Stimulated activated naive CD8-positive, alpha-beta T cell treated with anti-CD3 and anti-CD28 coated beads, Interleukin-15, Interleukin-2, amounts not matched to agents 100 ng/mL and 50 ng/mL, for 24 hours (primary cell): ENCODE measurements at regions not wholly inside any gene's neighbourhood (a gene's known extent, or its start where the extent isn't known, plus 50 kb on each side); places are given as distances from the start of the nearest gene placed in this dataset.
"Not testable (repeated sequence)": the region's sequence is repeated elsewhere in the genome, so short reads cannot be mapped to it uniquely, and the experiment has no call there.

Source experiments
- H3K27ac Mint-ChIP-seq: one replicate; pipeline ENCODE4 v1.8.0; 2021; ENCODE audit warnings: mild to moderate bottlenecking, mixed read lengths
- H3K27me3 Mint-ChIP-seq: one replicate; pipeline ENCODE4 v1.8.0; 2021; ENCODE audit warnings: mixed read lengths
- H3K36me3 Mint-ChIP-seq: one replicate; pipeline ENCODE4 v1.8.0; 2021; ENCODE audit warnings: low read depth, mixed read lengths
- H3K4me1 Mint-ChIP-seq: one replicate; pipeline ENCODE4 v1.8.0; 2021; ENCODE audit warnings: low read depth, mixed read lengths
- H3K4me3 Mint-ChIP-seq: one replicate; pipeline ENCODE4 v1.8.0; 2021; ENCODE audit warnings: mild to moderate bottlenecking, mixed read lengths
- H3K9me3 Mint-ChIP-seq: one replicate; pipeline ENCODE4 v1.8.0; 2021; ENCODE audit warnings: mixed read lengths

DNA sequence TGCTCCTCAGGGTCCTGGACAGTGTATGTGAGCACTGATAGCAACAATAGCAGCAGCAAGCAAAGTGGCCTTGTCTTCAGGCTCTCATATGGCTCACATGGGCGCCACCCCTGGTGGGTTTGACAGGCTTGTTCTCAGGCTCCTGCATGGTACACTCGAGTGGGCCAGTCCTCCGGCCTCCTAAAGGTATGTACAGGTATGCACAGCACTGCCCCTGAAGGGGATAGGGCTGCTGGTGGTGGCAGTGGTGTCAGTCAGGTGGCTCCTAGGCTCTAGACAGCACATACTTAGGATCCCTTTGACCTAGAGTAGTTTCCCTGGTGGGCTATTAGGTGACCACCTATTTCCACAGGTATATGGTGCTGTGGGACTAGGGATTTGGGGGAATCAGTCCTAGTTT, 79.8 kb downstream of the LGALS9B start:
- not testable (repeated sequence) for H3K9me3 Mint-ChIP-seq, H3K27ac Mint-ChIP-seq, H3K4me3 Mint-ChIP-seq, H3K36me3 Mint-ChIP-seq, H3K4me1 Mint-ChIP-seq, H3K27me3 Mint-ChIP-seq

DNA sequence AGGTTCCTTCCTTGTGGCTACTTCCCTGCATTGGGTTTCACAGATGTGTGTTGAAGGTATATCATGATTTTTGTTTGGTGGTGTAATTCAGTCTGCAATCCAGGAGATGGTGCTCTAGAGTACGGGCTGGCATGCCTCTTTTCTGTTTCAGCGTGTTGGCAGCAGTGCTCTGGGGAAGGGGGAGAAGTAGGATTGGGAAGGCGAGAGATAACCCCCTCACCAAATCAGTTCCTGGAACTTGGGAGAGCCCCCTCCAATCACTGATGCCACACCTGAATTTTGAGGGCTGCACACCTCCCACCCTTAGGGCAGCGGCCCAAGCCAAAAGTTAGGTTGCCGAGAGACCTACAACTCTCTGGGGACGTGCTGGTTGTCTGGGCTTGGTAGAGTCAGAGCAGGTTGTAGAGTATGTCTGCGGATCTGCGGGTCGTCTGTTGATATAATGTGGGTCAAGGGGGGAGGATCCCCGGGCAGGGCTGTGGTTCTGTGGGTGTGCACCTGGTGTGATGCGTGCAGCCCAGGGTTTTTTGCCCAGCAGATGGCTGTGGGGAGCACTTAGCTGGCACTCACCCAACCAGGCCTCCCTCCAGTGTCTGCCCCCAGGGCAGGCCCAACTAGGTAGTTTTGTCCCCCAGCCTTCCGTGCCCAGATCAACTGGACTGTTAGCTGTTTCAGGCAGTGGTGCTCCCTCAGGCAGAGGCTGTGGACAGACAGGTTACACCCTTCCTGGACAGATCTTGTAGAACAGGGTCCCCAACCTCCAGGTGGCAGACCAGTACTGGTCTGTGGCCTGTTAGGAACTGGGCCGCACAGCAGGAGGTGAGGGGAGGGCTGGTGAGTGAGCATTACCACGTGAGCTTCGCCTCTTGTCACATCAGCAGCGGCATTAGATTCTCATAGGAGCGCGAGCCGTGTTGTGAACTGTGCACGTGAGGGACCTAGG, 85.7 kb downstream of the LGALS9B start:
- H3K4me3 Mint-ChIP-seq = peak overlapping the region; percentile 66
- not testable (repeated sequence) for H3K4me1 Mint-ChIP-seq, H3K36me3 Mint-ChIP-seq, H3K27ac Mint-ChIP-seq, H3K27me3 Mint-ChIP-seq, H3K9me3 Mint-ChIP-seq

DNA sequence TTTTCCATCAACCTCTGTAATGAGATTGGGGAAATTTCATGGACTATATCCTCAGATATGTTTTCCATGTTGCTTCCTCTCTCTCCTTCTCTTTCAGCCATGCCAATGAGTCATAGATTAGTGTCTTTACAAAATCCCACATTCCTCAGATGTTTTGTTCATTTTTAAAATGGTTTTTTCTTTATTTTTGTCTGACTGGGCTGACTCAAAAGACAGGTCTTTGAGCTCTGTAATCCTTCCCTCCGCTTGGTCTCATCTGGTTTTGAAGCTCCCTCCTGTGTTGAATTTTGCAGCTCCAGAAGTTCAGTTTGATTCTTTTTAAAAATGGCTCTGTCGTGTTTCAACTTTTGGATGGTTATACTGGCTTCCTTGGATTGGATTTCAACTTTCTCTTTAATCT, 86.7 kb downstream of the LGALS9B start:
- not testable (repeated sequence) for H3K36me3 Mint-ChIP-seq, H3K9me3 Mint-ChIP-seq, H3K4me1 Mint-ChIP-seq, H3K27ac Mint-ChIP-seq, H3K4me3 Mint-ChIP-seq
- peaks cover 11% of the 10 kb centered on the region for H3K27me3 Mint-ChIP-seq

DNA sequence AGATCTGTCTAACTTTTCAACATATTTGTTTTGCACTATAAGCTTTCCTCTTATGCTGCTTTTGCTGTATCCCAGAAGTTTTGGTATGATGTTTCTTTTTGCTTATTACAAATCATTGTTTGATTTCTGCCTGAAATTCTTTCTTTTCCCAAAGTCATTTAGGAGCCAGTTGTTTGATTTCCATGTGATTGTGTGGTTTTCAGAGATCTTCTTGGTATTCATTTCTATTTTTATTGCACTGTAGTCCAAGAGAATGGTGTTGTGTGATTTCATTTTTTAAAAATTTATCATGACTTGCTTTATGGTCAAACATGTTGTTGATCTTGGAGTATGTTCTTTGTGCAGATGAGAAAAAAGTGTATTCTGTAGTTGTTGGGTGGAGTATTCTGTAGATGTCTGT, 88.1 kb downstream of the LGALS9B start:
- not testable (repeated sequence) for H3K4me1 Mint-ChIP-seq, H3K4me3 Mint-ChIP-seq, H3K27ac Mint-ChIP-seq, H3K36me3 Mint-ChIP-seq, H3K9me3 Mint-ChIP-seq
- H3K27me3 Mint-ChIP-seq = peaks cover 11% of the 10 kb centered on the region

DNA sequence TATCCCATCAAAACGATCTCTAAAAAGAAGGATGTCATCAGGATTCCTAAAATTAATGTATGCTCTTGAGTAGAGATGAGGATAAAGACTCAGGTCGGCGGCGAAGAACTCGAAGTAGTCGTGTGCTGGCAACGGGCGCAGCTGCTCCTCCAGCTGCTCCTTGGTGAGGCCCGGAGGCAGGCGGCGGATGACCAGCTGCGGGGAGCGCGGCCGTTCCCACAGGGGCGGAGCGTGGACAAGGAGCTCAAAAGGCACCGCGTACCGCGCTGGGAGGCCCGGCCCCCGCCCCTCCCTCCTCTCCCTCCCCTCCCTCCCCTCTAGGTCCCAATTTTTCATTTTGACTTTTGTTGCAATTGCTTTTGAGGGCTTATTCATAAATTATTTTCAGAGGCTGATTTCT, 90.7 kb downstream of the LGALS9B start:
- H3K4me3 Mint-ChIP-seq, H3K36me3 Mint-ChIP-seq, H3K27ac Mint-ChIP-seq, H3K4me1 Mint-ChIP-seq, H3K9me3 Mint-ChIP-seq: not testable (repeated sequence)
- peaks cover 11% of the 10 kb centered on the region for H3K27me3 Mint-ChIP-seq

DNA sequence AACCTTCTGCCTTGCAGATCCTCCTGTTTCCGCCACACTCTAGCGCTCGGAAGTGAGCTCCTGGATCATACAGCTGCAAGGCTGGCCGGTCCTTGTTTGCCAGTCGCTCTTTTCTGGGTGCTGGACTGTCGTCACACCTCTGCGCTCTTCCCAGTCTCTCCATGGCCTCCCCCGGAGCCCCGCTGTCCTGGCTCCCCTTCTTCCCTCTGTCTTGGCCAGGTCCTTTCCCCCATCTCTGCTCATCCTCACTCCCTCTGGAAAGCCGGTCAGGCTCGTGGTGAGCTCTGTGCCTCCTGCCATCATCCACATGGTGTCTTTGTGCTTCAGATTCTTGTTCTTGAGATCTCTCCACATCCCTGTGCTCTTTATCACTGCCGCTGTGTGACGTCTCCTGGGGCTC, 91.6 kb downstream of the LGALS9B start:
- not testable (repeated sequence) for H3K9me3 Mint-ChIP-seq, H3K27ac Mint-ChIP-seq, H3K36me3 Mint-ChIP-seq, H3K4me1 Mint-ChIP-seq, H3K4me3 Mint-ChIP-seq
- peaks cover 11% of the 10 kb centered on the region for H3K27me3 Mint-ChIP-seq
